GM18520 (cell line): ENCODE measurements at regions not wholly inside any gene's neighbourhood (a gene's known extent, or its start where the extent isn't known, plus 50 kb on each side); places are given as distances from the start of the nearest gene placed in this dataset.

ENCODE experiments used
- ATAC-seq: cut with Tn5 transposase; IDR thresholded peaks from one replicate; pipeline ENCODE4 v1.9.1; 2021; ENCODE audit not compliant: unreplicated experiment

- ATAC-seq = no peak
Measured at GRCh38 chr10:4048236-4048864, 263.3 kb upstream of the KLF6 start.

DNA sequence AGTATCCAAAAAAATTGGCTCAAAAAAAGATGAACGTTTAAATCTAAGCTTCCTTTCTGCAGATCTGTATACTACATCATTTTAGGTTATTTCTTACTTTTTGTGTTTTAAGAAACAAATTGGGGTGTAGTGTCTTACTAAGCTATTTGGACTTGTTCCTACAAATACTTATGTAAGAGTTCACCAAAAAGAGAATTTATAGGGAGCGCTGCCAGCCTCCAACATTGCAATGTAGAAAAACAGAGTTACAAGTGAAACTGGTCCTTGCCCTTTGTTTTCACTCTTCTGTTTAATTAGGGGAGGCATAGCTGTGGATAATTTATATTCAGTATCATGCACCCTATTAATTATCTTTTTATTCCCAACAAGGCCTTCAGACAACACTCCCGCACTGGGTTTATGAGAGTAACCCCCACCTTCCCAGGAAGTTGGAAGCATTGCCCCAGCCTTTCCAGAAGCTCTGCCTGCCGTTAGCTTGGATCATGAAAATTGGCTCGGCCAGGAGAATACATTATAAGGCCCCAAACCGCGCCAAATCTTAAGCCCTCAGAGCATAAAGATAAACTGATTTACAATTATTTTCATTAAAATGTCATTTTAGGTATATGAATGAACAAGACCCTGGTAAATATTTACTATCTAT lies 261.8 kb upstream of the KLF6 start:
- ATAC-seq = no peak

DNA sequence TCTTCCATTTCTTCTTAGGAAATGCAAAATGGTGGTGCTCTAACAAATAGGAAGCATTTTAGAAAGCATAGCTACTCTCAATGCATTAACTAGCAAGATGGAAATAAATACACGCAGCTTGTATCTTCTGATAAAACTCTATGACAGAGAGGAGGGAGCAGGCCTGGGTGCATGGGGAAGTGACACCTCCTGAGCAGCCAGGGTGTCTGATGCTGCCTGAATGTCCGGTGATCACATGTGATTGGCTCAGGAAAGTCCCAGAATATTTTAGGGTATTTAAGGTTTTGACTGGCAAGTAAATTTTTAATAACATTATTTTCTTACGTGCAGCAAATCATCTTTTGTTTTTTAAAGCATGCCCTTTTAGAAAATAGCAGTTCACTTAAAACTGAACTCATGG lies 261.0 kb upstream of the KLF6 start:
- ATAC-seq = no peak

DNA sequence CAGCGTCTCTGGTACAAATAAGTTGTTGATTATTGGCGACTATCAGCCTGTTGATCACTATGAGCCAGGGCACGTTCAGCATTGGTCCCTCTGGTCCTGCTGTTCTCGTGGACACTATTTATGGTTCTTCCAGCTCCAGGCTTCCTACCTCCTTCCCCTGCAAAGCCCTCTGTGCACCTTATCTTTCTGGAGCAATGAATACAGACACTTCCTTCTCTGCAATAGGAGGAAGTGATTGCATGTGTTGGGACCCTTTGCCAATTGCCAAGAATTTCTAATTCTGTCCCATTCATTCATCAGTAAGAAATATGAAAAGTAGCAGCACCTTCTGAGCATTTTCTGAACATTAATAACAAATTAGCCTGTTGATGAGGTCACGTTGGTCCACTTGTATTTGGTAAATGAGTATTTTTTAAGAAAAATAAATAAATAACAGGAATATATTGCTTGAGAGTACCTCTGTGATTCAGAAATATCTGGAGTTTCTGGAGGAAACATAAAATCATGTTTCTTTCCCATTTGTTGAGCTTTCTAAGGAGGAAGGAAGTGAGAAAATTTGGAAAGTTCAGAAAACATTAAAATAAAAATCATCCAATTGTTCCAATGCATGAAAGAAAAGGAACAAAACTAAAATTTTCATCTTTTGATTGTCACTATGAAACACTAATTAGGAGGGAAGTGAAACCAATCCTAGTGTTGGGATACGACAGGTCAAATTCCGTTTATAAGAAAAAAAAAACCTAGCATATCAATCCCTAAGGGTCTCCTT lies 259.1 kb upstream of the KLF6 start:
- no peak for ATAC-seq

DNA sequence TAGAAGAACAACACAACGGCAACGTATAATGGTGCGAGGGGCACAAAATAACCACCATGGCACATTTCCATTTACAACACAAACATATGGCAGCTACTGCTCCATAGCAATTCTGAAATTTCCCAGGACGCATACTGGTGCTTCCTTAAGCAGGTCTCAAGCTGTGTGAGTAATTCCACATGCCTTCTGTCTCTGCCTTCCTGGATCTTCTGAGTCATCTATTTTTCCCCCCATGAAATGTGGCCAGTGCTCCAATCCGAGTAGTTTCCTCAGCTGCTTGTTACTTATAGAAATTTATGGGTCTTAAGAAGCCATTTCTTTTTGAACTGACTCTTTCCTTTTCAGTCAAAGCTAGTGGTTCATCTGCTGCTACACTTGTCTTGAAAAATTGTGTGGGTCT lies 256.6 kb upstream of the KLF6 start:
- ATAC-seq = no peak

- ATAC-seq = no peak
Measured at GRCh38 chr10:4038000-4038399, 253.0 kb upstream of the KLF6 start.

DNA sequence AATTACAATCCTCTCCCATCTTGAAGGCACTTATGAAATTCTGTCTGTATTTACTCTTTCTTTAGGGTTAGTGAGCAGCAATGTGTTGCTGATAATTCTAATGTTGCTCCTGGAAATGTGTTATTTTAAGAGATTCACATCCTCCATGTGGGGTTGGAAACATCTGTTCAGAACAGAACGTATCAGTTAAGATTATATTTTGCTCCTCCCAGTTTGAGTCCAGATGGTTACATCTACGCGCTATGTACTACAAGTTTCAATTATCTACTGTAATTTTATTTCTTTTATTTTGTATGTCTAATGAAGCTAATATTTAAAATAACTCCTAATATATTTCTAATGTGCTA lies 250.6 kb upstream of the KLF6 start:
- no peak for ATAC-seq

- no peak for ATAC-seq
Measured at GRCh38 chr10:4034907-4035598, 250.0 kb upstream of the KLF6 start.

- peak; percentile 92 for ATAC-seq
Measured at GRCh38 chr10:4033341-4033896, 248.4 kb upstream of the KLF6 start.

GRCh38 chr10:4029866-4030265 lies 244.9 kb upstream of the KLF6 start:
- ATAC-seq = no peak

DNA sequence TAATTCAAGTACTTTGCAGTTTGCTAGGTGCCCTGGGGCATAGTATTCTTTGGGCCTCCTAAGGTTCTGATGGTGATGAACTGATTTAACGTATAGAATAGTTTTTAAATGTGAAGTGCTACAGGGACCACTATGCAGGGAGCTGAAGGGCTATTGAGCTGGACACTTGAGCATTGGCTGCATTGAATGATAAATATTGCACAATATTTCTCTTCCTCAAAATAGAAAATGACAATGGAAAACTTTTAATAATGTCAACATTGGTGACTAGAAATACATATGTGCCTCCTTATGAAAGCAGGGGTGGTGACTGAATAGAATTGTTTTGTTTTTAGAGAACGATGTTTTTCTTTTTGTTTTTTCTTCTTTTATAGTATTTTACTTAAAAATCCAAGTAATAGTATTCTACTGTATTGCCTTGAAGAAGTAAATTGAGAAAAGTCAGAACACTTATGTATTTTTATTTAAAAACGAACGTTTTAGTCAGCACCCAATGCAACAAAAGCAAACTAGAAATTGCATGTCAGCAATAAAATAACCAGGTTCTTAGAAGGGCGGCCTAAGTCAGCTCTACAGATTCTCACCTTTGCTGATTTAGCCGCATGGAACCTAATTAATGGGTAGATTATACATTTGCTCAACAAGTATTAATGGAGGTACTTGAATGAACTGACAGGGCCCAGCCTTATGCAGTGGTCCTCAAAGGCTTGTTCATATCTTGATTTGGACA lies 244.0 kb upstream of the KLF6 start:
- ATAC-seq = no peak

GRCh38 chr10:4028027-4028471 lies 243.0 kb upstream of the KLF6 start:
- no peak for ATAC-seq

DNA sequence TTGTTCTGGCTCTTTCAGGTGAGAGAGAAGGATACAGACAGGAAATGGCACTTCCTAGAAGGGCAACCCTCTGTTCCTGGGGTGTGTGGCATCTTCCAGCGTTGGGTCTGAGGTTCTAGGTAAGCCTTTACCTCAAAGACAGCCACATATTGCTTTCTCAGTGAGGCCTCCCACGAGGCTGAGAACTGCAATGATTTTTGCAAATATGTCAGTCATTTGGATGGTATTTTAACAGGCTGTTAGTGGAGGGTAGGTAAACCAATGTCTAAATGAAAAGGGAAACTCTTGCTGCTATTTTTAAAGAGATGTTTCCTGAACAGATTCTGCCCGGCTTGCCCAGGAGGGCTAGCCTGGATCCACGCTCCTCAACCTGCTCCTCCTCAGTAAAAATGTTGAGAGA lies 240.3 kb upstream of the KLF6 start:
- no peak for ATAC-seq

DNA sequence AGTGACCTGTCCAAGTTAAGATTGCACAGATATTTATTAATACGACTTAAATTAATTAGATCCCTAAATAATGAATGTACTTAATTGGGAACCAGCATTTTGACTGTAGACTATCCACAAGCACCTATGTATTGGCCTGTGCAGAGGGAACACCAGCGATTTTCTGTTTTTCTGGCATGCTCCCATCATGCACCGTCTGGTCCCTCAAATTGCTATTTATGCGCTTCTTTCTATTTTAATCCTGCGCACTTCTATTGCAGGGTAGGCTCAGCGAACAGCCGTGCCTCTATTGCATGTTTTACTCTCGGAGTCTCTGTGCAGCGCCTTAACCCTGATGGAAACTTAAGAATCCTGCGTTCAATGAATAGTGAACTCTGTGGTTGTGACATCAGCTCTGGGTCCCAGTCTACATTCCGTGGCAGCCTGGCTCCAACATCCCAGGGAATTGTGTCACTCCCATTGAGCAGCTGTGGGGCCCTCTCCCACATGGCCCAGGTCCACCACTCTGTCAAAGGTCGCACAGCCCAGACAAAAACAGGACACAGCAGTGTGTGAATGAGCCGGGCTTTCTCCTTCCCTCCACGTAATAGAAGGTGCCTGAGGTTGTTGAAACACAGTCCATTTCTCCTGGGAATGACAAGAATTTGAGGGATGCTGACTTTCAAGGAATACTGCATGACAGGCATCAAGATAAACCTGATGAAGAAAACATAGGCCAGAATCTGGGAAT lies 239.7 kb upstream of the KLF6 start:
- no peak for ATAC-seq

- no peak for ATAC-seq
Measured at GRCh38 chr10:4024027-4024426, 239.0 kb upstream of the KLF6 start.

GRCh38 chr10:4022473-4022872 lies 237.5 kb upstream of the KLF6 start:
- no peak for ATAC-seq

DNA sequence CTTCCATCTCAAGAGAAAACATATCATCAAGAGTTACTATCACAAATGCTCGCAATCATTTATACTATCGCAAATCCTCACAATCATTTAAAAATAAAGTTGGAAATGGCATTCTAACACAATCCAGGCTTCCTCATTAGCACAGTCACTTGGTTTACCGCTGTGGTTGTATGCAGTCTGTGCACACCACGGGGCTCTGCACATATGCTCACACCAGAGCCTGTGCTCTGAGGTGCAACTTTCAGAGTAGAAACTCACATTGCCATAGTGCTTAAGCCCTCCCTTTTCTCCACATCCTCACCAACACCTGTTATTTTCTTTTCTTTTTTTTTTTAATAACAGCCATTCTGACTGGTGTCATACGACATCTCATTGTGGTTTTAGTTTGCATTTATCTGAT lies 235.6 kb upstream of the KLF6 start:
- ATAC-seq = no peak

DNA sequence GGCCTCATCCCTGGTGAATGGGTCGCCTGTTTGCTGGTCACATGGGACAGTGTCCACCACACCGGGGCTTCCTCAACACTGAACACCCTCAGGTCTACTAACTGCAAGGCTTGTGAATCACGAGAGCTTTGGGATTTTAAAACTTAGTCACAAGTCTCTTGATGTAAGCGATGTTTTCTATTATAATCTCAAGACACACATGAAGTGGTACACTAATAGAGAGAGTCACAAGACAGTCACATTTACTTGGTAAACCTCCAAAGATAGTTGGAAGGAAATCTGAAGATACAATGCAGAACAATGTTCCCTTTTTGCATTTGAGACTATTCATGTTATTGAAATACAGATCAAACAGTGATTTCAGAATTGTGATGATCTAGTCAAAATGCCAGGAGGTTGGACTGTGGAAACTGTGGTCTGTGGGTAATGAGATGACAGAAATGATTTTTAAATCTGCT lies 233.1 kb upstream of the KLF6 start:
- no peak for ATAC-seq

- ATAC-seq = no peak
Measured at GRCh38 chr10:4017336-4017735, 232.3 kb upstream of the KLF6 start.

GRCh38 chr10:4016214-4016740 lies 231.3 kb upstream of the KLF6 start:
- no peak for ATAC-seq
